HL-60 (cell line): ENCODE measurements at regions not wholly inside any gene's neighbourhood (a gene's known extent, or its start where the extent isn't known, plus 50 kb on each side); places are given as distances from the start of the nearest gene placed in this dataset.

Experiments used
- CTCF ChIP-seq: IDR thresholded peaks from one replicate; pipeline ENCODE4 v1.5.1; 2011; ENCODE audit warnings: low read length, control low read depth, inconsistent platforms; ENCODE audit not compliant: insufficient read depth
- GABPA ChIP-seq: IDR thresholded peaks from 2 replicates; pipeline ENCODE4 v1.6.1; 2012; ENCODE audit warnings: low read depth
- POLR2AphosphoS5 ChIP-seq: IDR thresholded peaks from 2 replicates; pipeline ENCODE4 v1.6.1; 2012; ENCODE audit warnings: low read depth
- REST ChIP-seq: IDR thresholded peaks from 2 replicates; pipeline ENCODE4 v1.6.1; 2012; ENCODE audit warnings: low read depth; ENCODE audit not compliant: insufficient replicate concordance
- SPI1 ChIP-seq: IDR thresholded peaks from 2 replicates; pipeline ENCODE4 v1.6.1; 2012; ENCODE audit warnings: low read depth, mild to moderate bottlenecking, borderline replicate concordance

- TF ChIP-seq CTCF, result no peak
- no peak for TF ChIP-seq POLR2AphosphoS5
- no peak for TF ChIP-seq SPI1
- no peak for TF ChIP-seq REST
- no peak for TF ChIP-seq GABPA
Observed at GRCh38 chr5:164010900-164011299, 505.5 kb downstream of the MAT2B start.
